GM12874 (cell line): ENCODE measurements at regions not wholly inside any gene's neighbourhood (a gene's known extent, or its start where the extent isn't known, plus 50 kb on each side); places are given as distances from the start of the nearest gene placed in this dataset.

Experiments
- TF ChIP-seq, protein P1 (sequence below): IDR thresholded peaks from 2 replicates; pipeline ENCODE4 v1.5.1; 2011; ENCODE audit warnings: low read depth, mild to moderate bottlenecking, control low read depth, low read length, moderate library complexity; ENCODE audit not compliant: insufficient read depth

DNA sequence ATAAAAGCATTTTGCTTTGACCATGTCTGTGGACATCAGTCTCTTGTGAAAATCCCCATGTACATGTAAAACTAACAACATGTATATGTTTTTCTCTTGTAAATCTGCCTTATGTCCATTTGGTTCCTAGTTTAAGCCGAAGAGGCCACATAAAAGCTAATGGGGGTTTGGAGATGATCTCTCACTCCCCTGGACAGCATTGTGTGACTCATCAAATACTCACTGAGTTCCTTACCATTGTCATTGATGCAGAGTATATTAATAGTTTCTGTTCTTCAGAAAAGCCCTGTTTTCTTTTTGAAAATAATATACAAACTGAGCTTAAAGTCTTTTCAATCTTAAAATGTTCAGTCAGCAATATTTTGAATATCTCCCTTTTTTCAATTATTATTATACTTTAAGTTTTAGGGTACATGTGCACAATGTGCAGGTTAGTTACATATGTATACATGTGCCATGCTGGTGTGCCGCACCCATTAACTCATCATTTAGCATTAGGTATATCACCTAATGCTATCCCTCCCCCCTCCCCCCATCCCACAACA lies 536.7 kb upstream of the HTR2A start:
- TF ChIP-seq, protein P1, sequence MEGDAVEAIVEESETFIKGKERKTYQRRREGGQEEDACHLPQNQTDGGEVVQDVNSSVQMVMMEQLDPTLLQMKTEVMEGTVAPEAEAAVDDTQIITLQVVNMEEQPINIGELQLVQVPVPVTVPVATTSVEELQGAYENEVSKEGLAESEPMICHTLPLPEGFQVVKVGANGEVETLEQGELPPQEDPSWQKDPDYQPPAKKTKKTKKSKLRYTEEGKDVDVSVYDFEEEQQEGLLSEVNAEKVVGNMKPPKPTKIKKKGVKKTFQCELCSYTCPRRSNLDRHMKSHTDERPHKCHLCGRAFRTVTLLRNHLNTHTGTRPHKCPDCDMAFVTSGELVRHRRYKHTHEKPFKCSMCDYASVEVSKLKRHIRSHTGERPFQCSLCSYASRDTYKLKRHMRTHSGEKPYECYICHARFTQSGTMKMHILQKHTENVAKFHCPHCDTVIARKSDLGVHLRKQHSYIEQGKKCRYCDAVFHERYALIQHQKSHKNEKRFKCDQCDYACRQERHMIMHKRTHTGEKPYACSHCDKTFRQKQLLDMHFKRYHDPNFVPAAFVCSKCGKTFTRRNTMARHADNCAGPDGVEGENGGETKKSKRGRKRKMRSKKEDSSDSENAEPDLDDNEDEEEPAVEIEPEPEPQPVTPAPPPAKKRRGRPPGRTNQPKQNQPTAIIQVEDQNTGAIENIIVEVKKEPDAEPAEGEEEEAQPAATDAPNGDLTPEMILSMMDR: no peak

DNA sequence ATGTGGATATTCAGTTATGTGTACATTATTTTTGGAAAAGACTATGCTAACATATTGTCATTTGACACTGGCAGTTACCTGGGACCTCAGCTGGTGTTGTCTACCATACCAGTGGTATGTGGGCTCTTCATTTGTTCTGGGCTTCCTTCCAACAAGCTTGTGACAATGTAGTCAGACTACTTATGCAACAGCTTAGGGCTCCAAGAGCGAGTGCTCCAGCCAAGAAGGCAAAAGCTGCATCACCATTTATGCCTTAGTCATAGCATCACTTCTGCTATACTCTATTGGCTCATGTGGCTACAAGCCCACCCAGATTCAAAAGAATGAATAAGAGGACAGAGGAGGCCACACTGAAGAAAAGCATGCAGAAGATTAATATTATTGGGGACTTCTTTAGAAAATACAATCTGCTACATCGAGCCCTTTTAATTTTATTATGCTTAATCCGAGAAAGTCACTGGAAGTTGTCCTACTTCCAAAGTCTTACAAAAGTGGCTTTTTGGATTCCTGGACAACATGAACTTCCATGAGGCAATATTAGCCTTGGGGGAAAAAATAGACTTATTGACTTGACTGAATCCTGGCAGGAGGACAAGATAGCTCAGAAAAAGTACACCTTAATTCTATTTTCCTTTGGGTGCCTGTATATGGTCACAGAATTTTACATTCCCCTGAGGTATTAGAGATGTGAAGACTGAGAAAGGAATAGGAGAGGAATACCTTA lies 529.4 kb upstream of the HTR2A start:
- TF ChIP-seq, protein P1: no peak

DNA sequence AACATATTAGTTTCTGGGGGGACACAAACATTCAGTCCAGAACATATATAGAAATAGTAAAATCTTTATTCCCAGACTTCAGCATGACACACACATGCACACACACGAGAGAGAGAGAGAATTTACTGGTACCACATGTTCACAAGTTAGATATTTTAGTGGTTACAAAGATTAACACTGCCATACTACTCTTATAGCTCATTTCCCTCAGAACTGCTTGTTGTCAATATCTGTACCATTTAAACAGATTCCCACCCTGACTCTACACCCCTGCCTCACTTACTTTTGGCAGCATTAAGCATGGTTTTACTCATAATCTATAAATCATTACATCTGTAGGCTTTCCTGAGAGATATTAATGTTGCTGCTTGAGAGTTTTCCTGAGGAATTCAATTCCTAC lies 524.7 kb upstream of the HTR2A start:
- TF ChIP-seq, protein P1: no peak

DNA sequence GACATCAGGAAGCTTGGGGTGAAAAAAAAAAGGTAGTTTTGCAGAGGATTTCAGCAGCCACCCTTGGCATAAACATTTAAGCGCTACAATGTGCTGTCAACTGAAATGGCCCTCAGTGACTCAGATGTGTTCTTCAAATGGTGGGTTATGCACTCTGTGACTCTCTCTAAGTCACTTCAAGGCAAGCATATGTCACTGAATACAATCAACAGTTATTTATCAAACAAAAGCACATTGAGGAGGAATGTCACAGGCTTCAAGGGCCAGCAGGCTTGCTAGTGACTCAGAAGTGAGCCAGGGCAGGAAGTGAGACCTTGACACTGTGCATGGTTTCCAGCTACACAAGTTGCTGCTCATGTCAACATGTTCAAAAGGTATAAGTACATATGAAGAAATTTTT lies 523.7 kb upstream of the HTR2A start:
- TF ChIP-seq, protein P1: no peak

DNA sequence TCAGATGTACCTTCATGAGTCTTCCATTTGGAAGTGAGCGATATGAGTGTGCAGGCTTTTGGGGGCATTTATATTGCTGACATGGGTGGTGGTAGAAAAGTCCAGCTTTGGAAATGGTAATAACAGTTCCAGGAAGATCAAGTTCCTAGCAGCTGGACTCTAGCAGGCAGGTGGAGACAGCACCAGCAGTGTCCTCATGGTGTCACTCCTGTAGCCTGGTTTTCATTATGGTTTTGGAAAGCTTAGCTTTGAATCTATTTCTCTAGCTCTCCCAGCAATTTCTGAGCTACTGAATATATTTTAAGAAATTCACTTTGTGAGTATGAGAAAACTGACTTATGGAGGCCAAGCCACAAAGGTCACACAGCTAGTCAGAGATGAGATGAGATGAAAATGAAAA lies 523.2 kb upstream of the HTR2A start:
- TF ChIP-seq, protein P1: no peak

DNA sequence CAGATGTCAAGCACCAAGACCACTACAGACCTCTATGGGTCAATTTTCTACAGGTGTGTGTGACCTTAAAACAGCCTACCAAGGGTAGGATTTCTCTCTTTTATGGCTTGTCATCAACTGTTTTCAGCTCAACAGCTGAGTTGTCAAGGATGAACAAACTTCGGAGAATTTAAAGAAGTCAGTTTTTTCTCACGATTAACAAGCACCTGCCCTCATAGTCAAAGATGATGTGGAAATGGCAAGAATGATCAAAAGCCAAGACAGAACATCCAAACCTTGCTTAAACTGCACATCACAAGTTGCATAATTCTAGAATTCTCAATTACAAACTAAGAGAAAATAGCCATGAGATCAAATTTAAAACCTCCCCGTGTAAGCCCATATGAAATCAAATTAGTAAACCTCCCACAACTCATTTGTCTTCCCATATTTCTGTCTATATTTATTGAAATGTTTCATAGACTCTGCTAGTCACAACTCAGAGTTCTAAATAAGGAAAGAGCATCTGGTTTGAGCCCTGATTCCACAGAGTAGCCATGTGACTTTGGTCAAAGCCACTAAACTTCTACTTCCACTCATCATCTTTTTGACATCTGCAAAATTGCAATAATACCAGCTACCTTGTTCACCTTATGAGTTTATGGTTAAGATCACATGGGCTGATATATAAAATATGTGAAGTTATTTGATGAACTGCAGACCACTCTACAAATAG lies 521.5 kb upstream of the HTR2A start:
- TF ChIP-seq, protein P1: no peak

DNA sequence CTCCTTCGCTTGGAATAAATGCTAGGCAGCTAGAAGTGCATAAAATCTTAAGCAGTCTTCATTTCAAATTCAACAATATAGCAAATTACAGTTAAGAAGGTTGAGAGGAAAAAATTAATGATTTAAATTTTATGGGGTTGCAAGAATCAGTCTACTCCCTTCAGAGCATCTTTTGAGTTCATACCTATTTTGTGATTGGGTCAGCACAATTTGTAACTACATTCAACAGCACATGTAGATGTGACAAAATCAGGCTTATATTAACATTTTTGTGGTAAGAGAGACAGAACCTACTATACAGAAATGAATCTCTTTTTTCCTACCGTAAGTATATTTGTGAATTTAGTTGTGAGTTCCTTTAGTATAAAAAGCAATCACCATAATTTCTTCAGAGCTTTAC lies 520.6 kb upstream of the HTR2A start:
- TF ChIP-seq, protein P1: no peak
